ENCODE measurements at regions not wholly inside any gene's neighbourhood (a gene's known extent, or its start where the extent isn't known, plus 50 kb on each side); places are given as distances from the start of the nearest gene placed in this dataset.

- Histone ChIP-seq H3K4me1 (ENCODE audit: insufficient read depth, low read length) (no peaks in the 10 kb centered on the region; the same call in 1 of the 2 replicates), H3T11ph (ENCODE audit: low read length) (no peak overlapping the region), H4K5ac (ENCODE audit: insufficient read length, low read depth, low read length) (no peak overlapping the region), H2BK120ac (ENCODE audit: low read depth, low read length, poor library complexity, severe bottlenecking) (no peak overlapping the region), H4K8ac (replicated peaks; ENCODE audit: insufficient read length, low read depth, low read length) (no peak overlapping the region), H3K27me3 (ENCODE audit: insufficient read depth, low read length) (no peaks in the 10 kb centered on the region), H2AFZ (ENCODE audit: low read length) (no peak overlapping the region), H3K4ac (ENCODE audit: low read depth, low read length) (no peak overlapping the region), H2BK15ac (ENCODE audit: low read depth, low read length) (no peak overlapping the region), H3K9ac (ENCODE audit: extremely low read depth, insufficient read length, low read length) (no peak overlapping the region), H3K18ac (ENCODE audit: insufficient read length, low read depth, low read length) (no peak overlapping the region), H3K23ac (ENCODE audit: insufficient read length, low read depth, low read length) (no peak overlapping the region), H2BK5ac (ENCODE audit: insufficient read length, low read length) (no peak overlapping the region), H3K56ac (ENCODE audit: insufficient read length, low read depth, low read length) (no peak overlapping the region), H3K27ac (ENCODE audit: insufficient read length, low read depth, low read length) (no peak overlapping the region), H2BK20ac (ENCODE audit: low read depth, low read length, poor library complexity, severe bottlenecking) (no peak overlapping the region), H2AK5ac (ENCODE audit: insufficient read length, low read length) (no peak overlapping the region), H4K20me1 (ENCODE audit: control insufficient read depth, insufficient read depth, insufficient read length) (no peaks in the 10 kb centered on the region), H3K23me2 (ENCODE audit: insufficient read length, low read depth, low read length, poor library complexity, severe bottlenecking) (no peaks in the 10 kb centered on the region), H2BK12ac (ENCODE audit: insufficient read length, low read depth, low read length) (no peak overlapping the region), H3K14ac (ENCODE audit: insufficient read depth, low read length) (no peak overlapping the region), H3K79me1 (ENCODE audit: insufficient read depth, low read depth, low read length, poor library complexity, severe bottlenecking) (no peaks in the 10 kb centered on the region), H3K9me3 (ENCODE audit: control insufficient read depth, low read depth, low read length) (no peaks in the 10 kb centered on the region), H3K4me2 (ENCODE audit: insufficient read depth, insufficient read length, low read length) (no peak overlapping the region), H4K91ac (ENCODE audit: insufficient read length, low read depth, low read length) (no peak overlapping the region), H3K79me2 (ENCODE audit: insufficient read depth, low read length) (no peaks in the 10 kb centered on the region)
- no peaks in the 10 kb centered on the region; a peak in 1 of 7 replicates for H3K36me3 Mint-ChIP-seq (ENCODE audit: insufficient read depth in 1 of 3, low read depth in 3 of 3)
- DNase-seq: no peak
- no peak for TF ChIP-seq CTCF (conservative IDR thresholded peaks at IDR 0.05)
- WGBS (ENCODE audit: extremely low coverage, insufficient read length, low lambda C conversion rate): no CpG with 5 or more reads among the region's 2 CpGs
- H3K9me3 Mint-ChIP-seq: peaks cover 0 to 2% of the 10 kb centered on the region in 2 experiments; a peak in 1 of 5 replicates
- H3K27ac Mint-ChIP-seq: no peak overlapping the region
- H3K4me1 Mint-ChIP-seq: no peaks in the 10 kb centered on the region
- no peaks in the 10 kb centered on the region for H3K27me3 Mint-ChIP-seq (ENCODE audit: low read depth)
- no peak overlapping the region for H3K4me3 Mint-ChIP-seq
Measured at GRCh38 chr14:25626986-25627385, 577.0 kb upstream of the STXBP6 start.
